HG02973 (cell line): ENCODE measurements at regions not wholly inside any gene's neighbourhood (a gene's known extent, or its start where the extent isn't known, plus 50 kb on each side); places are given as distances from the start of the nearest gene placed in this dataset.

ENCODE experiments used
- ATAC-seq: cut with Tn5 transposase; IDR thresholded peaks from one replicate; pipeline ENCODE4 v1.9.1; 2021; ENCODE audit warnings: moderate library complexity; ENCODE audit not compliant: unreplicated experiment

- no peak for ATAC-seq
Measured at GRCh38 chr13:105670179-105670990, 865.1 kb downstream of the EFNB2 start.

- no peak for ATAC-seq
Measured at GRCh38 chr13:105665284-105665683, 870.2 kb downstream of the EFNB2 start.

GRCh38 chr13:105663182-105663581 is 872.3 kb downstream of the EFNB2 start:
- ATAC-seq = no peak

- no peak for ATAC-seq
Measured at GRCh38 chr13:105660561-105660960, 874.9 kb downstream of the EFNB2 start.

GRCh38 chr13:105658431-105658830 is 877.0 kb downstream of the EFNB2 start:
- ATAC-seq = no peak

GRCh38 chr13:105655046-105655445 is 880.4 kb downstream of the EFNB2 start:
- ATAC-seq = no peak

- ATAC-seq = no peak
Measured at GRCh38 chr13:105643966-105644365, 891.5 kb downstream of the EFNB2 start.

- no peak for ATAC-seq
Measured at GRCh38 chr13:105642511-105642958, 892.9 kb downstream of the EFNB2 start.

- no peak for ATAC-seq
Measured at GRCh38 chr13:105641121-105641520, 894.3 kb downstream of the EFNB2 start.

- ATAC-seq = no peak
Measured at GRCh38 chr13:105638426-105638825, 897.0 kb downstream of the EFNB2 start.

GRCh38 chr13:105634059-105634458 is 901.4 kb downstream of the EFNB2 start:
- ATAC-seq = no peak

- ATAC-seq = no peak
Measured at GRCh38 chr13:105630431-105630830, 905.0 kb downstream of the EFNB2 start.

- ATAC-seq = no peak
Measured at GRCh38 chr13:105627270-105627669, 908.2 kb downstream of the EFNB2 start.

GRCh38 chr13:105625691-105626090 is 909.8 kb downstream of the EFNB2 start:
- no peak for ATAC-seq

GRCh38 chr13:105616333-105617075 is 919.0 kb downstream of the EFNB2 start:
- no peak for ATAC-seq

- no peak for ATAC-seq
Measured at GRCh38 chr13:105612541-105612940, 922.9 kb downstream of the EFNB2 start.

- no peak for ATAC-seq
Measured at GRCh38 chr13:105611424-105611823, 924.0 kb downstream of the EFNB2 start.

- no peak for ATAC-seq
Measured at GRCh38 chr13:105608104-105608503, 927.4 kb downstream of the EFNB2 start.

- no peak for ATAC-seq
Measured at GRCh38 chr13:105607426-105607825, 928.0 kb downstream of the EFNB2 start.

GRCh38 chr13:105607016-105607415 is 928.4 kb downstream of the EFNB2 start:
- ATAC-seq = no peak

GRCh38 chr13:105602956-105603670 is 932.3 kb downstream of the EFNB2 start:
- ATAC-seq = no peak
